T-helper 2 cell treated with Interferon-gamma antibody and Interleukin-4, amounts not matched to agents 5 μg/mL and 100 μg/mL, for 36 hours (primary cell): ENCODE measurements at regions not wholly inside any gene's neighbourhood (a gene's known extent, or its start where the extent isn't known, plus 50 kb on each side); places are given as distances from the start of the nearest gene placed in this dataset.
"Not testable (repeated sequence)": the region's sequence is repeated elsewhere in the genome, so short reads cannot be mapped to it uniquely, and the experiment has no call there.

Experiments
- DNase-seq: peaks from one replicate; pipeline ENCODE4 v3.0.0; 2021; ENCODE audit warnings: low spot score
- H3K27ac Mint-ChIP-seq: one replicate; pipeline ENCODE4 v1.8.0; 2021; ENCODE audit warnings: mild to moderate bottlenecking, mixed read lengths
- H3K27me3 Mint-ChIP-seq: one replicate; pipeline ENCODE4 v1.8.0; 2021; ENCODE audit warnings: low read depth, mixed read lengths
- H3K36me3 Mint-ChIP-seq: one replicate; pipeline ENCODE4 v1.8.0; 2021; ENCODE audit warnings: low read depth, mixed read lengths
- H3K4me1 Mint-ChIP-seq: one replicate; pipeline ENCODE4 v1.8.0; 2021; ENCODE audit warnings: low read depth, mixed read lengths
- H3K4me3 Mint-ChIP-seq: one replicate; pipeline ENCODE4 v1.8.0; 2022; ENCODE audit warnings: mild to moderate bottlenecking, moderate library complexity, mixed read lengths
- H3K9me3 Mint-ChIP-seq: one replicate; pipeline ENCODE4 v1.8.0; 2021; ENCODE audit warnings: mixed read lengths

- no peaks in the 10 kb centered on the region for H3K27me3 Mint-ChIP-seq
- peaks cover 16% of the 10 kb centered on the region for H3K9me3 Mint-ChIP-seq
These were observed 211.0 kb downstream of the AKAIN1 start for GRCh38 chr18:4986066-4986465.

GRCh38 chr18:4961121-4961909, 235.7 kb downstream of the AKAIN1 start:
- Mint-ChIP-seq H3K4me1 (no peaks in the 10 kb centered on the region), H3K27me3 (no peaks in the 10 kb centered on the region), H3K9me3 (peaks cover 38% of the 10 kb centered on the region), H3K4me3 (no peak overlapping the region), H3K27ac (no peak overlapping the region), H3K36me3 (no peaks in the 10 kb centered on the region)
- no peak for DNase-seq

More at GRCh38 chr18:4986066-4986465, 211.0 kb downstream of the AKAIN1 start:
- Mint-ChIP-seq H3K27ac (no peak overlapping the region), H3K4me1 (no peaks in the 10 kb centered on the region), H3K4me3 (no peak overlapping the region), H3K36me3 (no peaks in the 10 kb centered on the region)
- DNase-seq: no peak

GRCh38 chr18:4960578-4960977, 236.5 kb downstream of the AKAIN1 start:
- Mint-ChIP-seq H3K9me3 (peaks cover 39% of the 10 kb centered on the region), H3K36me3 (no peaks in the 10 kb centered on the region), H3K4me3 (no peak overlapping the region), H3K27ac (no peak overlapping the region), H3K27me3 (no peaks in the 10 kb centered on the region), H3K4me1 (no peaks in the 10 kb centered on the region)
- no peak for DNase-seq

GRCh38 chr18:4931209-4931608, 265.8 kb downstream of the AKAIN1 start:
- Mint-ChIP-seq H3K36me3 (no peaks in the 10 kb centered on the region), H3K9me3 (peaks cover 29% of the 10 kb centered on the region), H3K27me3 (no peaks in the 10 kb centered on the region), H3K4me1 (no peaks in the 10 kb centered on the region), H3K27ac (no peak overlapping the region), H3K4me3 (no peak overlapping the region)
- no peak for DNase-seq

- Mint-ChIP-seq H3K36me3 (no peaks in the 10 kb centered on the region), H3K4me3 (no peak overlapping the region), H3K27ac (no peak overlapping the region), H3K9me3 (peaks cover 18% of the 10 kb centered on the region), H3K4me1 (no peaks in the 10 kb centered on the region), H3K27me3 (no peaks in the 10 kb centered on the region)
- no peak for DNase-seq
These were observed 275.5 kb downstream of the AKAIN1 start for GRCh38 chr18:4921548-4921947.

- DNase-seq, H3K27ac Mint-ChIP-seq, H3K36me3 Mint-ChIP-seq, H3K4me3 Mint-ChIP-seq, H3K4me1 Mint-ChIP-seq, H3K27me3 Mint-ChIP-seq: not testable (repeated sequence)
- H3K9me3 Mint-ChIP-seq: peaks cover 22% of the 10 kb centered on the region
These were observed 279.5 kb downstream of the AKAIN1 start for GRCh38 chr18:4917509-4917908.

GRCh38 chr18:4908328-4908727, 288.7 kb downstream of the AKAIN1 start:
- no peak overlapping the region for H3K4me3 Mint-ChIP-seq

GRCh38 chr18:4906856-4907255, 290.2 kb downstream of the AKAIN1 start:
- Mint-ChIP-seq H3K27ac (no peak overlapping the region), H3K36me3 (no peaks in the 10 kb centered on the region), H3K4me3 (no peak overlapping the region), H3K27me3 (no peaks in the 10 kb centered on the region), H3K4me1 (no peaks in the 10 kb centered on the region), H3K9me3 (peaks cover 18% of the 10 kb centered on the region)
- no peak for DNase-seq

More at GRCh38 chr18:4908328-4908727, 288.7 kb downstream of the AKAIN1 start:
- Mint-ChIP-seq H3K36me3 (no peaks in the 10 kb centered on the region), H3K4me1 (no peaks in the 10 kb centered on the region), H3K27ac (no peak overlapping the region), H3K9me3 (peaks cover 19% of the 10 kb centered on the region), H3K27me3 (no peaks in the 10 kb centered on the region)
- no peak for DNase-seq

GRCh38 chr18:4888251-4889040, 308.6 kb downstream of the AKAIN1 start:
- Mint-ChIP-seq H3K4me1 (no peaks in the 10 kb centered on the region), H3K27me3 (no peaks in the 10 kb centered on the region), H3K4me3 (no peak overlapping the region), H3K27ac (no peak overlapping the region), H3K9me3 (peaks cover 44% of the 10 kb centered on the region), H3K36me3 (no peaks in the 10 kb centered on the region)
- DNase-seq: no peak

GRCh38 chr18:4878480-4878879, 318.6 kb downstream of the AKAIN1 start:
- Mint-ChIP-seq H3K36me3 (no peaks in the 10 kb centered on the region), H3K9me3 (peaks cover 33% of the 10 kb centered on the region), H3K27ac (no peak overlapping the region), H3K4me1 (no peaks in the 10 kb centered on the region), H3K27me3 (no peaks in the 10 kb centered on the region), H3K4me3 (no peak overlapping the region)
- no peak for DNase-seq

- Mint-ChIP-seq H3K27ac (no peak overlapping the region), H3K27me3 (no peaks in the 10 kb centered on the region), H3K4me3 (no peak overlapping the region), H3K9me3 (peaks cover 42% of the 10 kb centered on the region), H3K36me3 (no peaks in the 10 kb centered on the region), H3K4me1 (no peaks in the 10 kb centered on the region)
- DNase-seq: no peak
These were observed 325.9 kb downstream of the AKAIN1 start for GRCh38 chr18:4871197-4871596.

- H3K27me3 Mint-ChIP-seq: no peaks in the 10 kb centered on the region
- no peak overlapping the region for H3K27ac Mint-ChIP-seq
- H3K4me3 Mint-ChIP-seq: no peak overlapping the region
- H3K36me3 Mint-ChIP-seq: no peaks in the 10 kb centered on the region
- DNase-seq: no peak
- H3K9me3 Mint-ChIP-seq: peaks cover 45% of the 10 kb centered on the region
- no peaks in the 10 kb centered on the region for H3K4me1 Mint-ChIP-seq
These were observed 326.8 kb downstream of the AKAIN1 start for GRCh38 chr18:4870177-4870773.

GRCh38 chr18:4869155-4869554, 327.9 kb downstream of the AKAIN1 start:
- H3K9me3 Mint-ChIP-seq: peaks cover 41% of the 10 kb centered on the region
- H3K27ac Mint-ChIP-seq: no peak overlapping the region
- H3K4me3 Mint-ChIP-seq: no peak overlapping the region
- no peaks in the 10 kb centered on the region for H3K36me3 Mint-ChIP-seq
- no peaks in the 10 kb centered on the region for H3K27me3 Mint-ChIP-seq
- no peak for DNase-seq
- no peaks in the 10 kb centered on the region for H3K4me1 Mint-ChIP-seq
